ENCODE measurements at regions not wholly inside any gene's neighbourhood (a gene's known extent, or its start where the extent isn't known, plus 50 kb on each side); places are given as distances from the start of the nearest gene placed in this dataset.

- CTCF ChIA-PET, result interaction anchor here (1.0 kb wide), 1 partner anchor 12 kb away, joined by 4 read pairs; no protein-coding TSS in a partner anchor
- no peak overlapping the region for H4K5ac ChIP-seq (ENCODE audit: low read depth, low read length)
- H3K56ac ChIP-seq (ENCODE audit: extremely low read depth, insufficient read depth, low read length), result no peak overlapping the region
- H3K36me3 ChIP-seq (ENCODE audit: control insufficient read depth, insufficient read depth, low read length), result no peaks in the 10 kb centered on the region
- H3K18ac ChIP-seq (ENCODE audit: low read depth, low read length), result no peak overlapping the region
- no peak overlapping the region for H2BK20ac ChIP-seq (ENCODE audit: low read depth, low read length)
- no peak overlapping the region for H2BK5ac ChIP-seq (ENCODE audit: low read depth, low read length, poor library complexity, severe bottlenecking)
- H2AK5ac ChIP-seq (ENCODE audit: low read depth, low read length), result no peak overlapping the region
- TF ChIP-seq POLR2A (IDR thresholded peaks at IDR 0.05; ENCODE audit: low read depth, low read length), result no peak
- ATAC-seq (ENCODE audit: low read depth), result no peak
- no peak overlapping the region for H2AK9ac ChIP-seq (replicated peaks; ENCODE audit: low read depth, low read length, poor library complexity)
- no peak overlapping the region for H4K91ac ChIP-seq (ENCODE audit: insufficient read depth, low read depth, low read length)
- POLR2A ChIA-PET (ENCODE audit: unreplicated experiment), result no interaction called here
- no peaks in the 10 kb centered on the region for H3K27me3 ChIP-seq (ENCODE audit: control insufficient read depth, insufficient read depth, low read length)
- no peak overlapping the region for H3K23ac ChIP-seq (ENCODE audit: low read depth, low read length)
- H4K20me1 ChIP-seq (ENCODE audit: insufficient read depth, low read length), result no peaks in the 10 kb centered on the region
- H2BK15ac ChIP-seq (ENCODE audit: low read depth, low read length), result no peak overlapping the region
- no peak overlapping the region for H4K8ac ChIP-seq (ENCODE audit: low read depth in 2 of 2, low read length in 2 of 2)
- no peaks in the 10 kb centered on the region for H3K9me3 ChIP-seq (ENCODE audit: control insufficient read depth, insufficient read depth, low read length)
- H3K4me3 ChIP-seq (ENCODE audit: insufficient read depth, low read depth, low read length), result no peak overlapping the region
- no peak overlapping the region for H2AFZ ChIP-seq (replicated peaks; ENCODE audit: low read length, poor library complexity)
- H3K9me1 ChIP-seq (ENCODE audit: insufficient read depth, low read length), result no peaks in the 10 kb centered on the region
- BruUV-seq (replicated peaks), result no TSS peak
- no peak overlapping the region for H3K14ac ChIP-seq (replicated peaks; ENCODE audit: low read depth, low read length)
- no CpG with 5 or more reads among the region's 1 CpG for WGBS, 2 experiments (ENCODE audit: extremely low coverage in 2 of 2, insufficient read length in 1 of 2)
- dilution Hi-C loops (cut with HindIII; ENCODE audit: low sequenced_read_pairs, unreplicated experiment), result no loop called here
- no peaks in the 10 kb centered on the region; the same call in 1 of the 2 replicates for H3K4me1 ChIP-seq (ENCODE audit: control insufficient read depth, insufficient read depth, low read length)
- intact Hi-C loops (cut with micrococcal nuclease), result no loop called here
- H2BK120ac ChIP-seq (ENCODE audit: low read depth, low read length), result no peak overlapping the region
- no peak overlapping the region for H3K4me2 ChIP-seq (ENCODE audit: low read depth, low read length)
- in situ Hi-C loops (cut with MboI; ENCODE audit: low sequenced_read_pairs), result no loop called here
- H3K9ac ChIP-seq (ENCODE audit: low read depth, low read length), result no peak overlapping the region
- no peaks in the 10 kb centered on the region for H3K79me1 ChIP-seq (ENCODE audit: low read depth in 1 of 2, low read length in 2 of 2)
- H3K27ac ChIP-seq (ENCODE audit: insufficient read depth, low read length), result no peak overlapping the region
- no peak for DNase-seq
- no peak overlapping the region for H3K4ac ChIP-seq (ENCODE audit: low read depth, low read length)
Observed at GRCh38 chr18:55849391-55849790, 261.4 kb upstream of the TCF4 start.

All from IMR-90 (cell line).